HEK293 (cell line): ENCODE measurements at regions not wholly inside any gene's neighbourhood (a gene's known extent, or its start where the extent isn't known, plus 50 kb on each side); places are given as distances from the start of the nearest gene placed in this dataset.

Experiments used
- CTCF ChIA-PET: fragments of 350-600 bp; formaldehyde crosslinking; extraction: SDS; loops from one replicate; lab custom pipeline; 2021; ENCODE audit warnings: antibody characterized with exemption; lab: Yijun Ruan, JAX
- POLR2A ChIA-PET: fragments of 300-600 bp; formaldehyde crosslinking; extraction: SDS; loops from one replicate; lab custom pipeline; 2020; ENCODE audit warnings: antibody characterized with exemption, inconsistent platforms; lab: Yijun Ruan, JAX
- H3K27ac ChIP-seq: fragments of 200-500 bp; sonication (Bioruptor generic); 2 replicates; pipeline ENCODE4 v1.5.1; 2014; ENCODE audit warnings: low read depth, low read length, control low read depth, inconsistent platforms; ENCODE audit errors: extremely low read depth
- H3K36me3 ChIP-seq, 2 experiments: fragments of 200-500 bp in 1 of 2; sonication (Bioruptor generic) in 1 of 2; 1 replicate in 1 of 2; 2 replicates in 1 of 2; pipeline ENCODE4 v1.5.1; 2014 to 2017; ENCODE audit warnings: inconsistent platforms in 2 of 2, low read length in 2 of 2; ENCODE audit not compliant: control insufficient read depth in 2 of 2, insufficient read depth in 1 of 2
- H3K4me1 ChIP-seq: fragments of 200-500 bp; sonication (Bioruptor generic); 2 replicates; pipeline ENCODE4 v1.5.1; 2014; ENCODE audit warnings: mild to moderate bottlenecking, low read length, inconsistent platforms; ENCODE audit not compliant: control insufficient read depth, insufficient read depth
- H3K4me3 ChIP-seq: 2 replicates; pipeline ENCODE4 v1.5.1; 2011; ENCODE audit warnings: low read depth, mild to moderate bottlenecking, control low read depth, low read length, moderate library complexity
- H3K9me3 ChIP-seq: fragments of 200-500 bp; sonication (Bioruptor generic); 2 replicates; pipeline ENCODE4 v1.5.1; 2014; ENCODE audit warnings: low read depth, low read length, inconsistent platforms; ENCODE audit not compliant: control insufficient read depth, insufficient read depth
- GLI2 ChIP-seq: fragments of 450-650 bp; formaldehyde crosslinking; IDR thresholded peaks from 2 replicates; pipeline ENCODE4; 2017; ENCODE audit warnings: missing biosample characterization, missing genetic modification characterization, low read depth, borderline replicate concordance
- KLF16 ChIP-seq: fragments of 450-650 bp; formaldehyde crosslinking; IDR thresholded peaks from 2 replicates; pipeline ENCODE4 v1.5.1; 2017; ENCODE audit warnings: missing biosample characterization, missing genetic modification characterization
- WT1 ChIP-seq: fragments of 450-650 bp; formaldehyde crosslinking; IDR thresholded peaks from 2 replicates; pipeline ENCODE4 v1.5.1; 2016; ENCODE audit warnings: missing biosample characterization, missing genetic modification characterization
- ZFP41 ChIP-seq: fragments of 450-650 bp; formaldehyde crosslinking; IDR thresholded peaks from 2 replicates; pipeline ENCODE4 v1.5.1; 2016; ENCODE audit warnings: missing biosample characterization, missing genetic modification characterization, borderline replicate concordance
- ZFP69B ChIP-seq: fragments of 450-650 bp; formaldehyde crosslinking; IDR thresholded peaks from 2 replicates; pipeline ENCODE4 v1.5.1; 2016; ENCODE audit warnings: missing biosample characterization, missing genetic modification characterization
- ZNF169 ChIP-seq: fragments of 450-650 bp; formaldehyde crosslinking; IDR thresholded peaks from 2 replicates; pipeline ENCODE4 v1.5.1; 2016; ENCODE audit warnings: missing biosample characterization, missing genetic modification characterization
- ZNF223 ChIP-seq: fragments of 450-650 bp; formaldehyde crosslinking; IDR thresholded peaks from 2 replicates; pipeline ENCODE4 v1.5.1; 2016; ENCODE audit warnings: missing biosample characterization, missing genetic modification characterization
- ZNF366 ChIP-seq: fragments of 450-650 bp; formaldehyde crosslinking; conservative IDR thresholded peaks from 2 replicates; pipeline ENCODE4 v1.5.1; 2016; ENCODE audit warnings: missing biosample characterization, missing genetic modification characterization
- ZNF433 ChIP-seq: fragments of 450-650 bp; formaldehyde crosslinking; IDR thresholded peaks from 2 replicates; pipeline ENCODE4 v1.5.1; 2016; ENCODE audit warnings: missing biosample characterization, missing genetic modification characterization, low read depth
- ZNF548 ChIP-seq: fragments of 450-650 bp; formaldehyde crosslinking; IDR thresholded peaks from 2 replicates; pipeline ENCODE4 v1.5.1; 2016; ENCODE audit warnings: missing biosample characterization, missing genetic modification characterization
- ZNF791 ChIP-seq: fragments of 450-650 bp; formaldehyde crosslinking; IDR thresholded peaks from 2 replicates; pipeline ENCODE4 v1.5.1; 2016; ENCODE audit warnings: missing biosample characterization, missing genetic modification characterization
- TF ChIP-seq, protein P1 (sequence below): fragments of 450-650 bp; formaldehyde crosslinking; IDR thresholded peaks from 2 replicates; pipeline ENCODE4 v1.5.1; 2016; ENCODE audit warnings: missing biosample characterization, missing genetic modification characterization
- TF ChIP-seq, protein P2 (sequence below): fragments of 450-650 bp; formaldehyde crosslinking; IDR thresholded peaks from 2 replicates; pipeline ENCODE4 v1.5.1; 2016; ENCODE audit warnings: missing biosample characterization, missing genetic modification characterization
- TF ChIP-seq, protein P3 (sequence below): fragments of 450-650 bp; formaldehyde crosslinking; IDR thresholded peaks from 2 replicates; pipeline ENCODE4 v1.5.1; 2016; ENCODE audit warnings: missing biosample characterization, missing genetic modification characterization, low read depth
- TF ChIP-seq, protein P4 (sequence below): fragments of 450-650 bp; formaldehyde crosslinking; IDR thresholded peaks from 2 replicates; pipeline ENCODE4 v1.5.1; 2016; ENCODE audit warnings: missing biosample characterization, missing genetic modification characterization
- TF ChIP-seq, protein P5 (sequence below): fragments of 450-650 bp; formaldehyde crosslinking; IDR thresholded peaks from 2 replicates; pipeline ENCODE4 v1.5.1; 2016; ENCODE audit warnings: missing biosample characterization, missing genetic modification characterization

DNA sequence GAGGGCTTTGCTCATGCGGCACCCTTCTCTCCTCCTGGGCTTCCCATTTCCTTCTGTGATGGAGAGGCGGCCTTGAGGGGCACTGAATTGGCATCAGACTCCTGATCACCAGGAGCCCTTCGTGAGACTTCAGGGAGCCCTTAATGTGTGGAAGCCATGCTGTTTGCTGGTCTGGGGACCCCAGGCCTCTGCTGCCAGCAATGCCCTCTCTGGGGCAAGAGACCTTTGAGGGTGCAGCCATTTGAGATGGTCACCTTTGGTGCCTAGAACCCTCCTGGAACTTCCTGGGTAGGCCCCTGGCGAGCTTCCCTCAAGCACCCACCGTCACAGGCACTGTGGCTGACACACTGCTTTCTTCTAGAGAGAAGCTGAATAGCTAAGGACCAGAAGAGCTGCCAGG, 338.7 kb upstream of the IRX4 start:
- H3K9me3 ChIP-seq, result no peaks in the 10 kb centered on the region
- H3K4me1 ChIP-seq, result no peaks in the 10 kb centered on the region
- no peak overlapping the region for H3K4me3 ChIP-seq
- H3K27ac ChIP-seq, result no peak overlapping the region
- CTCF ChIA-PET, result no interaction called here
- no peak for TF ChIP-seq ZNF169 (tag by site-specific recombination)
- TF ChIP-seq, protein P1, sequence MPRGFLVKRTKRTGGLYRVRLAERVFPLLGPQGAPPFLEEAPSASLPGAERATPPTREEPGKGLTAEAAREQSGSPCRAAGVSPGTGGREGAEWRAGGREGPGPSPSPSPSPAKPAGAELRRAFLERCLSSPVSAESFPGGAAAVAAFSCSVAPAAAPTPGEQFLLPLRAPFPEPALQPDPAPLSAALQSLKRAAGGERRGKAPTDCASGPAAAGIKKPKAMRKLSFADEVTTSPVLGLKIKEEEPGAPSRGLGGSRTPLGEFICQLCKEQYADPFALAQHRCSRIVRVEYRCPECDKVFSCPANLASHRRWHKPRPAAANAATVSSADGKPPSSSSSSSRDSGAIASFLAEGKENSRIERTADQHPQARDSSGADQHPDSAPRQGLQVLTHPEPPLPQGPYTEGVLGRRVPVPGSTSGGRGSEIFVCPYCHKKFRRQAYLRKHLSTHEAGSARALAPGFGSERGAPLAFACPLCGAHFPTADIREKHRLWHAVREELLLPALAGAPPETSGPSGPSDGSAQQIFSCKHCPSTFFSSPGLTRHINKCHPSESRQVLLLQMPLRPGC, result no peak
- TF ChIP-seq ZFP41 (tag by site-specific recombination), result no peak
- no peak for TF ChIP-seq WT1 (tag by site-specific recombination)
- TF ChIP-seq GLI2 (tag by site-specific recombination), result no peak
- no peak for TF ChIP-seq ZNF366
- no peak for TF ChIP-seq ZNF791 (tag by site-specific recombination)
- TF ChIP-seq, protein P2, sequence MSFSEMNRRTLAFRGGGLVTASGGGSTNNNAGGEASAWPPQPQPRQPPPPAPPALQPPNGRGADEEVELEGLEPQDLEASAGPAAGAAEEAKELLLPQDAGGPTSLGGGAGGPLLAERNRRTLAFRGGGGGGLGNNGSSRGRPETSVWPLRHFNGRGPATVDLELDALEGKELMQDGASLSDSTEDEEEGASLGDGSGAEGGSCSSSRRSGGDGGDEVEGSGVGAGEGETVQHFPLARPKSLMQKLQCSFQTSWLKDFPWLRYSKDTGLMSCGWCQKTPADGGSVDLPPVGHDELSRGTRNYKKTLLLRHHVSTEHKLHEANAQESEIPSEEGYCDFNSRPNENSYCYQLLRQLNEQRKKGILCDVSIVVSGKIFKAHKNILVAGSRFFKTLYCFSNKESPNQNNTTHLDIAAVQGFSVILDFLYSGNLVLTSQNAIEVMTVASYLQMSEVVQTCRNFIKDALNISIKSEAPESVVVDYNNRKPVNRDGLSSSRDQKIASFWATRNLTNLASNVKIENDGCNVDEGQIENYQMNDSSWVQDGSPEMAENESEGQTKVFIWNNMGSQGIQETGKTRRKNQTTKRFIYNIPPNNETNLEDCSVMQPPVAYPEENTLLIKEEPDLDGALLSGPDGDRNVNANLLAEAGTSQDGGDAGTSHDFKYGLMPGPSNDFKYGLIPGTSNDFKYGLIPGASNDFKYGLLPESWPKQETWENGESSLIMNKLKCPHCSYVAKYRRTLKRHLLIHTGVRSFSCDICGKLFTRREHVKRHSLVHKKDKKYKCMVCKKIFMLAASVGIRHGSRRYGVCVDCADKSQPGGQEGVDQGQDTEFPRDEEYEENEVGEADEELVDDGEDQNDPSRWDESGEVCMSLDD (tag by site-specific recombination), result no peak
- TF ChIP-seq ZFP69B (tag by site-specific recombination), result no peak
- no peak for TF ChIP-seq ZNF223 (tag by site-specific recombination)
- TF ChIP-seq, protein P3, sequence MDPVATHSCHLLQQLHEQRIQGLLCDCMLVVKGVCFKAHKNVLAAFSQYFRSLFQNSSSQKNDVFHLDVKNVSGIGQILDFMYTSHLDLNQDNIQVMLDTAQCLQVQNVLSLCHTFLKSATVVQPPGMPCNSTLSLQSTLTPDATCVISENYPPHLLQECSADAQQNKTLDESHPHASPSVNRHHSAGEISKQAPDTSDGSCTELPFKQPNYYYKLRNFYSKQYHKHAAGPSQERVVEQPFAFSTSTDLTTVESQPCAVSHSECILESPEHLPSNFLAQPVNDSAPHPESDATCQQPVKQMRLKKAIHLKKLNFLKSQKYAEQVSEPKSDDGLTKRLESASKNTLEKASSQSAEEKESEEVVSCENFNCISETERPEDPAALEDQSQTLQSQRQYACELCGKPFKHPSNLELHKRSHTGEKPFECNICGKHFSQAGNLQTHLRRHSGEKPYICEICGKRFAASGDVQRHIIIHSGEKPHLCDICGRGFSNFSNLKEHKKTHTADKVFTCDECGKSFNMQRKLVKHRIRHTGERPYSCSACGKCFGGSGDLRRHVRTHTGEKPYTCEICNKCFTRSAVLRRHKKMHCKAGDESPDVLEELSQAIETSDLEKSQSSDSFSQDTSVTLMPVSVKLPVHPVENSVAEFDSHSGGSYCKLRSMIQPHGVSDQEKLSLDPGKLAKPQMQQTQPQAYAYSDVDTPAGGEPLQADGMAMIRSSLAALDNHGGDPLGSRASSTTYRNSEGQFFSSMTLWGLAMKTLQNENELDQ, result no peak
- no peak for TF ChIP-seq ZNF433 (tag by site-specific recombination)
- no peak for TF ChIP-seq KLF16 (tag by site-specific recombination)
- TF ChIP-seq, protein P4, sequence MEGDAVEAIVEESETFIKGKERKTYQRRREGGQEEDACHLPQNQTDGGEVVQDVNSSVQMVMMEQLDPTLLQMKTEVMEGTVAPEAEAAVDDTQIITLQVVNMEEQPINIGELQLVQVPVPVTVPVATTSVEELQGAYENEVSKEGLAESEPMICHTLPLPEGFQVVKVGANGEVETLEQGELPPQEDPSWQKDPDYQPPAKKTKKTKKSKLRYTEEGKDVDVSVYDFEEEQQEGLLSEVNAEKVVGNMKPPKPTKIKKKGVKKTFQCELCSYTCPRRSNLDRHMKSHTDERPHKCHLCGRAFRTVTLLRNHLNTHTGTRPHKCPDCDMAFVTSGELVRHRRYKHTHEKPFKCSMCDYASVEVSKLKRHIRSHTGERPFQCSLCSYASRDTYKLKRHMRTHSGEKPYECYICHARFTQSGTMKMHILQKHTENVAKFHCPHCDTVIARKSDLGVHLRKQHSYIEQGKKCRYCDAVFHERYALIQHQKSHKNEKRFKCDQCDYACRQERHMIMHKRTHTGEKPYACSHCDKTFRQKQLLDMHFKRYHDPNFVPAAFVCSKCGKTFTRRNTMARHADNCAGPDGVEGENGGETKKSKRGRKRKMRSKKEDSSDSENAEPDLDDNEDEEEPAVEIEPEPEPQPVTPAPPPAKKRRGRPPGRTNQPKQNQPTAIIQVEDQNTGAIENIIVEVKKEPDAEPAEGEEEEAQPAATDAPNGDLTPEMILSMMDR, result no peak
- TF ChIP-seq ZNF548 (tag by site-specific recombination), result no peak
- TF ChIP-seq, protein P5, sequence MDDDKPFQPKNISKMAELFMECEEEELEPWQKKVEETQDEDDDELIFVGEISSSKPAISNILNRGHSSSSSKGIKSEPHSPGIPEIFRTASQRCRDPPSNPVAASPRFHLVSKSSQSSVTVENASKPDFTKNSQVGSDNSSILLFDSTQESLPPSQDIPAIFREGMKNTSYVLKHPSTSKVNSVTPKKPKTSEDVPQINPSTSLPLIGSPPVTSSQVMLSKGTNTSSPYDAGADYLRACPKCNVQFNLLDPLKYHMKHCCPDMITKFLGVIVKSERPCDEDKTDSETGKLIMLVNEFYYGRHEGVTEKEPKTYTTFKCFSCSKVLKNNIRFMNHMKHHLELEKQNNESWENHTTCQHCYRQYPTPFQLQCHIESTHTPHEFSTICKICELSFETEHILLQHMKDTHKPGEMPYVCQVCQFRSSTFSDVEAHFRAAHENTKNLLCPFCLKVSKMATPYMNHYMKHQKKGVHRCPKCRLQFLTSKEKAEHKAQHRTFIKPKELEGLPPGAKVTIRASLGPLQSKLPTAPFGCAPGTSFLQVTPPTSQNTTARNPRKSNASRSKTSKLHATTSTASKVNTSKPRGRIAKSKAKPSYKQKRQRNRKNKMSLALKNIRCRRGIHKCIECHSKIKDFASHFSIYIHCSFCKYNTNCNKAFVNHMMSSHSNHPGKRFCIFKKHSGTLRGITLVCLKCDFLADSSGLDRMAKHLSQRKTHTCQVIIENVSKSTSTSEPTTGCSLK (tag by site-specific recombination), result no peak
- POLR2A ChIA-PET, result no interaction called here
- no peaks in the 10 kb centered on the region for H3K36me3 ChIP-seq
